RWPE2 (cell line): ENCODE measurements at regions not wholly inside any gene's neighbourhood (a gene's known extent, or its start where the extent isn't known, plus 50 kb on each side); places are given as distances from the start of the nearest gene placed in this dataset.
"Not testable (repeated sequence)": the region's sequence is repeated elsewhere in the genome, so short reads cannot be mapped to it uniquely, and the experiment has no call there.

Source experiments
- ATAC-seq: fragments of 200-7000 bp; cut with Tn5 transposase; 3 replicates; pipeline ENCODE4 v1.9.1; 2021; ENCODE audit warnings: low read depth
- DNase-seq: peaks from one replicate; pipeline ENCODE4 v3.0.0-alpha.2; 2020; ENCODE audit warnings: low spot score
- H3K27ac ChIP-seq: fragments of 450-650 bp; 2 replicates; pipeline ENCODE4 v1.5.1; 2017; ENCODE audit warnings: mild to moderate bottlenecking; ENCODE audit not compliant: poor library complexity, severe bottlenecking
- H3K27me3 ChIP-seq: fragments of 250-450 bp; sonication (Bioruptor Pico); 2 replicates; pipeline ENCODE4 v1.5.1; 2021; ENCODE audit warnings: mild to moderate bottlenecking, moderate library complexity; ENCODE audit not compliant: insufficient read depth, poor library complexity, severe bottlenecking
- H3K36me3 ChIP-seq: fragments of 250-450 bp; sonication (Bioruptor Pico); 2 replicates; pipeline ENCODE4 v1.5.1; 2020; ENCODE audit warnings: low read depth, mild to moderate bottlenecking, moderate library complexity
- H3K4me1 ChIP-seq: fragments of 250-450 bp; sonication (Bioruptor Pico); 2 replicates; pipeline ENCODE4 v1.5.1; 2021; ENCODE audit warnings: mild to moderate bottlenecking, moderate library complexity; ENCODE audit not compliant: insufficient read depth, poor library complexity, severe bottlenecking
- H3K4me3 ChIP-seq: fragments of 250-450 bp; sonication (Bioruptor Pico); 2 replicates; pipeline ENCODE4 v1.5.1; 2021; ENCODE audit warnings: mild to moderate bottlenecking, moderate library complexity; ENCODE audit not compliant: severe bottlenecking
- H3K9me3 ChIP-seq: fragments of 250-450 bp; sonication (Bioruptor Pico); 2 replicates; pipeline ENCODE4 v1.5.1; 2021; ENCODE audit warnings: mild to moderate bottlenecking, moderate library complexity; ENCODE audit not compliant: severe bottlenecking
- TF ChIP-seq, protein P1 (sequence below): fragments of 450-650 bp; IDR thresholded peaks from one replicate; pipeline ENCODE4 v1.5.1; 2017; ENCODE audit warnings: mild to moderate bottlenecking, moderate library complexity; ENCODE audit not compliant: poor library complexity, severe bottlenecking

GRCh38 chr14:87041290-87042020 lies 951.5 kb downstream of the GALC start:
- ATAC-seq (peak; percentile 50; the same call in 1 of the 3 replicates), DNase-seq (no peak)
- no peaks in the 10 kb centered on the region for H3K9me3 ChIP-seq
- TF ChIP-seq, protein P1, sequence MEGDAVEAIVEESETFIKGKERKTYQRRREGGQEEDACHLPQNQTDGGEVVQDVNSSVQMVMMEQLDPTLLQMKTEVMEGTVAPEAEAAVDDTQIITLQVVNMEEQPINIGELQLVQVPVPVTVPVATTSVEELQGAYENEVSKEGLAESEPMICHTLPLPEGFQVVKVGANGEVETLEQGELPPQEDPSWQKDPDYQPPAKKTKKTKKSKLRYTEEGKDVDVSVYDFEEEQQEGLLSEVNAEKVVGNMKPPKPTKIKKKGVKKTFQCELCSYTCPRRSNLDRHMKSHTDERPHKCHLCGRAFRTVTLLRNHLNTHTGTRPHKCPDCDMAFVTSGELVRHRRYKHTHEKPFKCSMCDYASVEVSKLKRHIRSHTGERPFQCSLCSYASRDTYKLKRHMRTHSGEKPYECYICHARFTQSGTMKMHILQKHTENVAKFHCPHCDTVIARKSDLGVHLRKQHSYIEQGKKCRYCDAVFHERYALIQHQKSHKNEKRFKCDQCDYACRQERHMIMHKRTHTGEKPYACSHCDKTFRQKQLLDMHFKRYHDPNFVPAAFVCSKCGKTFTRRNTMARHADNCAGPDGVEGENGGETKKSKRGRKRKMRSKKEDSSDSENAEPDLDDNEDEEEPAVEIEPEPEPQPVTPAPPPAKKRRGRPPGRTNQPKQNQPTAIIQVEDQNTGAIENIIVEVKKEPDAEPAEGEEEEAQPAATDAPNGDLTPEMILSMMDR = no peak
- H3K27ac ChIP-seq = no peak overlapping the region
- no peaks in the 10 kb centered on the region for H3K27me3 ChIP-seq
- peaks cover 11% of the 10 kb centered on the region for H3K4me1 ChIP-seq
- H3K36me3 ChIP-seq = no peaks in the 10 kb centered on the region
- no peak overlapping the region for H3K4me3 ChIP-seq

DNA sequence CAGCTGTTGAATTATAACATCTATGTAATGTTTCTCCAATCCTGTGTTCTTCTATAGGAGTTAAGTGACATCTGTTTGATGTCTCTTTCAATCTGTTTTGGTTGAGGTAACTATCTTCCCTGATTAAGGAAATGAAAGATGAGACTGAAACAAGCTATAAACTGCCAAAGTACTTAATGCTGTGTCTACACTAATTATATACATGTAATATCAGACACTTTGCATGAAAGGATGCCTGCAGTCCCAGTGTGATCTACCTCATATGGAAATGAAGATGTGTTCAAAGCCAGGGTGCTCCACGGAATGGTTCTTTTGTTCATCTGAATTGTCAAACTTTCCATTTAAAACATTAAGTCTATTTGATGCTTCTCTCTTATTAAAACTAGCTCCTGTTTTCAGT lies 958.3 kb downstream of the GALC start:
- Histone ChIP-seq H3K4me3 (no peak overlapping the region), H3K4me1 (peaks cover 8% of the 10 kb centered on the region), H3K27me3 (peaks cover 5% of the 10 kb centered on the region), H3K36me3 (no peaks in the 10 kb centered on the region), H3K9me3 (no peaks in the 10 kb centered on the region), H3K27ac (no peak overlapping the region)
- ATAC-seq = no peak
- no peak for DNase-seq
- TF ChIP-seq, protein P1 = no peak

DNA sequence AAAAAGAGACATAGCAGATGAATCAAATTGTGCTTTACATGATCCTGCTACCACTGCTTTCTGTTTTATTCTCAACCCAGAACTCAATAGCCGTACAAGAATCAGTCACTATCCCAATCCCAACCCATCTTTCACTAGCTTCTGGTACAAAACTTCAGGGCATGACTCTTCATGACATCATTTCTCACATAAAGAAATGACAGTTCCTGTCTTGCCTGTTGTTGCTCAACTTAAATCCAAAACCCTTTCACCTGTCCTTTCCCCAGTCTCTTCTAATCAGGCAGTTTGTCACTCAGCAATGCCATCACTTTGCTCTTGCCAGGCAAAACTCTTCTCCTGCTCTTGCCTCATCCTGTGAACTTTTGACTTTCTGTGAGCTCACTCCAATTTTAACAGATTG lies 962.8 kb downstream of the GALC start:
- no peak overlapping the region for H3K4me3 ChIP-seq
- H3K36me3 ChIP-seq = no peaks in the 10 kb centered on the region
- peaks cover 14% of the 10 kb centered on the region for H3K4me1 ChIP-seq
- TF ChIP-seq, protein P1 = no peak
- ATAC-seq (peak; percentile 50; the same call in 1 of the 3 replicates), DNase-seq (no peak)
- H3K27me3 ChIP-seq = no peaks in the 10 kb centered on the region
- no peak overlapping the region for H3K27ac ChIP-seq
- H3K9me3 ChIP-seq = no peaks in the 10 kb centered on the region

GRCh38 chr14:87020106-87020505 lies 972.9 kb downstream of the GALC start:
- ATAC-seq = 0 out of 3 replicates have a peak, but pooled peaks have one; percentile 25
- H3K4me1 ChIP-seq = peaks cover 20% of the 10 kb centered on the region
- DNase-seq = peak; percentile 74
- not testable (repeated sequence) for H3K36me3 ChIP-seq, H3K9me3 ChIP-seq, H3K4me3 ChIP-seq, H3K27me3 ChIP-seq
- H3K27ac ChIP-seq = peak overlapping the region; percentile 29

DNA sequence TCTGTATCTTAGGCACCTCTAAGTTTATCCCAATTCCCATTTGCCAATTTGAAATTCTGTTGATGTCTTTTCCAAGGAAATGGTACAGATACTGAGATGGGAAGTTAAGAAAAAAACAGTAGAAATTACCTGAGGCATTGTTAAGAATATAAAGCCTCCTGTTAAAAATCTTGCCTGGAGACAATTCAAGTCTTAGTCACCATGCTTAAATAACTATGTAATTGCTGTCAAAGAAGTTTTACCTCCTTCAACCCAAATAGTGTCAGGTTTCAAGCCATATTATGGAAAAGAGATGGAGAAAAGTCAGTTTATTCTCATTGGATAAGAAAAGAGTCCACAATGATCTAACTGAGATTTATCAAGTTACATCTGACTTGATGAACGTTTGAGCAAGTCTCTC lies 974.7 kb downstream of the GALC start:
- H3K27ac ChIP-seq = no peak overlapping the region
- TF ChIP-seq, protein P1 = no peak

More for the DNA sequence above, 974.7 kb downstream of the GALC start:
- Histone ChIP-seq H3K9me3 (no peaks in the 10 kb centered on the region), H3K4me1 (peaks cover 20% of the 10 kb centered on the region), H3K36me3 (no peaks in the 10 kb centered on the region), H3K27me3 (no peaks in the 10 kb centered on the region), H3K4me3 (no peak overlapping the region)
- ATAC-seq (peak; percentile 66), DNase-seq (no peak)
